IMR-90 (cell line): ENCODE measurements at regions not wholly inside any gene's neighbourhood (a gene's known extent, or its start where the extent isn't known, plus 50 kb on each side); places are given as distances from the start of the nearest gene placed in this dataset.

Source experiments
- ATAC-seq: fragments of 200-7000 bp; cut with Tn5 transposase; 2 replicates; pipeline ENCODE4 v1.9.1; 2020; ENCODE audit warnings: low read depth, mild to moderate bottlenecking, moderate library complexity
- BruUV-seq: library from RNA; stranded (reverse); fragments of 400-500 nt; replicated peaks from 2 replicates; lab custom pipeline; 2021; lab: Mats Ljungman, UMichigan
- CTCF ChIA-PET: fragments of 300-600 bp; formaldehyde crosslinking; extraction: SDS; loops from one replicate; lab custom pipeline; 2021; ENCODE audit warnings: antibody characterized with exemption; lab: Yijun Ruan, JAX
- POLR2A ChIA-PET: fragments of 300-600 bp; sonication (Branson Sonifier 250); formaldehyde crosslinking; loops from one replicate; lab custom pipeline; 2022; ENCODE audit warnings: antibody characterized with exemption; ENCODE audit not compliant: unreplicated experiment; lab: Charles Lee
- DNase-seq: peaks from one replicate; pipeline ENCODE4 v3.0.0; 2013
- H2AFZ ChIP-seq: replicated peaks from 2 replicates; pipeline ENCODE3; 2013; ENCODE audit warnings: low read length, mild to moderate bottlenecking; ENCODE audit not compliant: poor library complexity
- H2AK5ac ChIP-seq: 2 replicates; pipeline ENCODE4 v1.6.1; 2013; ENCODE audit warnings: low read depth, low read length, inconsistent platforms
- H2AK9ac ChIP-seq: replicated peaks from 2 replicates; pipeline ENCODE3; 2013; ENCODE audit warnings: mild to moderate bottlenecking, low read depth, low read length, moderate library complexity; ENCODE audit not compliant: poor library complexity
- H2BK120ac ChIP-seq: 2 replicates; pipeline ENCODE4 v1.6.1; 2013; ENCODE audit warnings: low read depth, low read length, inconsistent platforms
- H2BK15ac ChIP-seq: 3 replicates; pipeline ENCODE4 v1.6.1; 2013; ENCODE audit warnings: low read depth, low read length, inconsistent platforms
- H2BK20ac ChIP-seq: 2 replicates; pipeline ENCODE4 v1.6.1; 2013; ENCODE audit warnings: low read depth, mild to moderate bottlenecking, inconsistent platforms, low read length, moderate library complexity
- H2BK5ac ChIP-seq: 2 replicates; pipeline ENCODE4 v1.6.1; 2013; ENCODE audit warnings: mild to moderate bottlenecking, low read depth, low read length, inconsistent platforms; ENCODE audit not compliant: poor library complexity, severe bottlenecking
- H3K14ac ChIP-seq: replicated peaks from 2 replicates; pipeline ENCODE4 v1.6.1; 2013; ENCODE audit warnings: low read depth, low read length, inconsistent platforms
- H3K18ac ChIP-seq: 2 replicates; pipeline ENCODE4 v1.6.1; 2013; ENCODE audit warnings: low read depth, low read length, control low read depth
- H3K23ac ChIP-seq: 2 replicates; pipeline ENCODE4 v1.6.1; 2013; ENCODE audit warnings: low read depth, low read length, inconsistent platforms
- H3K27ac ChIP-seq: 2 replicates; pipeline ENCODE4 v1.5.1; 2013; ENCODE audit warnings: mild to moderate bottlenecking, control low read depth, low read length; ENCODE audit not compliant: insufficient read depth
- H3K27me3 ChIP-seq: 2 replicates; pipeline ENCODE4 v1.6.1; 2013; ENCODE audit warnings: low read length; ENCODE audit not compliant: control insufficient read depth, insufficient read depth
- H3K36me3 ChIP-seq: 2 replicates; pipeline ENCODE4 v1.6.1; 2013; ENCODE audit warnings: low read length, mixed read lengths; ENCODE audit not compliant: control insufficient read depth, insufficient read depth
- H3K4ac ChIP-seq: 2 replicates; pipeline ENCODE4 v1.6.1; 2013; ENCODE audit warnings: low read depth, low read length, inconsistent platforms
- H3K4me1 ChIP-seq: 2 replicates; pipeline ENCODE4 v1.6.1; 2013; ENCODE audit warnings: low read length, mixed read lengths; ENCODE audit not compliant: control insufficient read depth, insufficient read depth
- H3K4me2 ChIP-seq: 2 replicates; pipeline ENCODE4 v1.6.1; 2013; ENCODE audit warnings: low read depth, mild to moderate bottlenecking, control low read depth, low read length, moderate library complexity
- H3K4me3 ChIP-seq: 2 replicates; pipeline ENCODE4 v1.5.1; 2013; ENCODE audit warnings: low read depth, mild to moderate bottlenecking, control low read depth, low read length, moderate library complexity; ENCODE audit not compliant: insufficient read depth
- H3K56ac ChIP-seq: 2 replicates; pipeline ENCODE4 v1.6.1; 2013; ENCODE audit warnings: low read length, inconsistent platforms; ENCODE audit not compliant: insufficient read depth; ENCODE audit errors: extremely low read depth
- H3K79me1 ChIP-seq, 2 experiments: 2 replicates each; pipeline ENCODE4 v1.6.1; 2013; ENCODE audit warnings: low read length in 2 of 2, inconsistent platforms in 1 of 2, low read depth in 1 of 2
- H3K9ac ChIP-seq: 2 replicates; pipeline ENCODE4 v1.6.1; 2013; ENCODE audit warnings: low read depth, low read length, control low read depth
- H3K9me1 ChIP-seq: 2 replicates; pipeline ENCODE4 v1.6.1; 2013; ENCODE audit warnings: low read length, inconsistent platforms; ENCODE audit not compliant: insufficient read depth
- H3K9me3 ChIP-seq: 2 replicates; pipeline ENCODE4 v1.6.1; 2013; ENCODE audit warnings: low read length; ENCODE audit not compliant: control insufficient read depth, insufficient read depth
- H4K20me1 ChIP-seq: 2 replicates; pipeline ENCODE4 v1.6.1; 2013; ENCODE audit warnings: low read length, inconsistent platforms; ENCODE audit not compliant: insufficient read depth
- H4K5ac ChIP-seq: 2 replicates; pipeline ENCODE4 v1.6.1; 2013; ENCODE audit warnings: mild to moderate bottlenecking, low read depth, low read length, control low read depth
- H4K8ac ChIP-seq, 2 experiments: 2 replicates each; pipeline ENCODE4 v1.6.1; 2013; ENCODE audit warnings: low read depth in 2 of 2, low read length in 2 of 2, control low read depth in 1 of 2, inconsistent platforms in 1 of 2
- H4K91ac ChIP-seq: 2 replicates; pipeline ENCODE4 v1.6.1; 2013; ENCODE audit warnings: low read depth, low read length, inconsistent platforms; ENCODE audit not compliant: insufficient read depth
- BHLHE40 ChIP-seq: fragments of 150-350 bp; IDR thresholded peaks from 2 replicates; pipeline ENCODE4 v1.6.1; 2016; ENCODE audit warnings: mild to moderate bottlenecking, low read depth, low read length
- CEBPB ChIP-seq: IDR thresholded peaks from 2 replicates; pipeline ENCODE4 v1.6.1; 2012; ENCODE audit warnings: low read depth, low read length, improper control_type of control experiment
- CHD1 ChIP-seq: IDR thresholded peaks from 2 replicates; pipeline ENCODE4 v1.6.1; 2012; ENCODE audit warnings: low read depth, low read length, improper control_type of control experiment
- CTCF ChIP-seq: conservative IDR thresholded peaks from 2 replicates; pipeline ENCODE4 v1.5.1; 2012; ENCODE audit warnings: mild to moderate bottlenecking, low read depth, low read length, improper control_type of control experiment
- FOS ChIP-seq: fragments of 150-350 bp; IDR thresholded peaks from 2 replicates; pipeline ENCODE4 v1.6.1; 2016; ENCODE audit warnings: low read depth, low read length
- MAFK ChIP-seq: IDR thresholded peaks from 2 replicates; pipeline ENCODE4 v1.6.1; 2012; ENCODE audit warnings: low read depth, low read length, improper control_type of control experiment
- MAZ ChIP-seq: IDR thresholded peaks from 2 replicates; pipeline ENCODE4 v1.6.1; 2012; ENCODE audit warnings: low read depth, mild to moderate bottlenecking, low read length, improper control_type of control experiment, moderate library complexity, borderline replicate concordance
- MXI1 ChIP-seq: IDR thresholded peaks from 2 replicates; pipeline ENCODE4 v1.6.1; 2012; ENCODE audit warnings: low read depth, mild to moderate bottlenecking, low read length, moderate library complexity, borderline replicate concordance
- NFE2L2 ChIP-seq: fragments of 150-350 bp; IDR thresholded peaks from 2 replicates; pipeline ENCODE4 v1.6.1; 2016; ENCODE audit warnings: low read depth, mild to moderate bottlenecking, low read length
- POLR2A ChIP-seq: IDR thresholded peaks from 2 replicates; pipeline ENCODE4 v1.6.1; 2012; ENCODE audit warnings: mild to moderate bottlenecking, low read depth, low read length
- RAD21 ChIP-seq: IDR thresholded peaks from 2 replicates; pipeline ENCODE4 v1.6.1; 2012; ENCODE audit warnings: low read length, improper control_type of control experiment
- RCOR1 ChIP-seq: IDR thresholded peaks from 2 replicates; pipeline ENCODE4 v1.6.1; 2012; ENCODE audit warnings: mild to moderate bottlenecking, low read length, improper control_type of control experiment; ENCODE audit not compliant: insufficient replicate concordance
- SMC3 ChIP-seq: fragments of 150-350 bp; IDR thresholded peaks from 2 replicates; pipeline ENCODE4 v1.6.1; 2016; ENCODE audit warnings: low read depth, mild to moderate bottlenecking, antibody characterized with exemption, low read length, moderate library complexity
- WGBS, 2 experiments: methylation state at CpG; one replicate each; pipeline versions ENCODE4 v1.1.5 to v1.1.7; 2013; ENCODE audit warnings: missing lambda C conversion rate in 2 of 2; ENCODE audit not compliant: insufficient read length in 1 of 2; ENCODE audit errors: extremely low coverage in 2 of 2; 5-methylcytosine and 5-hydroxymethylcytosine counted together
- dilution Hi-C: fragments of 300-500 bp; cut with HindIII; formaldehyde crosslinking; loops from one replicate; pipeline ENCODE4 v1.14.3; 2018; ENCODE audit warnings: low sequenced_read_pairs; ENCODE audit not compliant: unreplicated experiment
- in situ Hi-C: fragments of 300-500 bp; cut with MboI; formaldehyde crosslinking; loops from 3 replicates; pipeline ENCODE4 v1.14.3; 2019; ENCODE audit warnings: low sequenced_read_pairs, inconsistent platforms, mixed read lengths
- intact Hi-C: fragments of 100-400 bp; cut with micrococcal nuclease; formaldehyde crosslinking; loops from 2 replicates; pipeline ENCODE4 v1.10.0; 2022
- TF ChIP-seq, protein P1 (sequence below): fragments of 150-350 bp; IDR thresholded peaks from 2 replicates; pipeline ENCODE4 v1.6.1; 2016; ENCODE audit warnings: low read depth, mild to moderate bottlenecking, low read length, moderate library complexity, borderline replicate concordance
- TF ChIP-seq, protein P2 (sequence below): fragments of 150-350 bp; IDR thresholded peaks from 2 replicates; pipeline ENCODE4 v1.6.1; 2017; ENCODE audit warnings: mild to moderate bottlenecking, antibody characterized with exemption, low read length, low read depth

DNA sequence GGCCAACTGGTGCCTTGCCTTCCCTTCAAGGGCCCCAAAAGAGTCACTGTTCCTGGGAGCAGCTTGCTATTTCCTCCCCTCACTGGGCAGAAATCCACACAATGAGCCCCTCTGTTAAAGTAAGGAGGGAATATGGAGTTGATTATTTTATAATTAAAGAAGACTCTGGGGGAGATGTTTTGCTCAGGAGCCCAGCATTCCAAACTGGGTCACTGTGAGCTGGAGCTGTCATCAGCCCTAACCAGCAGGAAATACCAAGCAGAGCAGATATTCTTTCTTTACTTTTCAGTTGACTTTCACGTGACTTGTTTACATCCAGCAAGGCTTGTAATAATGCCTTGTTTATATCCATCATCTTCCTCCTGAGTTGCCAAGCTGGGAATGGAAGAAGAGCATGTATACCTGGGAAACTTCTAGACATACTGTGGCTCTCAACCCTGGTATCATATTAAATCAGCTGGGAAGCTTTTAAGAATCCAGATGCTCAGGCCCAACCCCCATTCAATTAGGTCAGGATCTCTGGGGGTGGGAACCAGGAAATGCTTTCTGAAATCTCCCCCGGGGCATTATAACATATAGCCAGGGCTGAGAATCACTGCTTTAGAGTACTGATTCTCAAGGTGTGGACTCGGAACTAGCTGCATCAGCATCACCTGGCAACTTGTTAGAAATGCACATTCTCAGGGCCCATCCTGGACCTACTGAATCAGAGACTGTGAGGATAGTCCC is 175.6 kb upstream of the MYLIP start:
- no peak overlapping the region for H3K4me2 ChIP-seq
- H3K56ac ChIP-seq, result no peak overlapping the region
- H3K36me3 ChIP-seq, result no peaks in the 10 kb centered on the region
- no peak overlapping the region for H4K8ac ChIP-seq
- no peak overlapping the region for H2BK20ac ChIP-seq
- no peaks in the 10 kb centered on the region; the same call in 1 of the 2 replicates for H3K4me1 ChIP-seq
- dilution Hi-C loops (no loop called here), intact Hi-C loops (no loop called here), in situ Hi-C loops (no loop called here)
- H4K5ac ChIP-seq, result no peak overlapping the region
- DNase-seq (no peak), ATAC-seq (no peak)
- no peak for TF ChIP-seq MAZ
- no peak for TF ChIP-seq FOS
- no peak for TF ChIP-seq CTCF
- TF ChIP-seq MXI1, result no peak
- TF ChIP-seq MAFK, result no peak
- no peak for TF ChIP-seq RCOR1
- TF ChIP-seq, protein P1, sequence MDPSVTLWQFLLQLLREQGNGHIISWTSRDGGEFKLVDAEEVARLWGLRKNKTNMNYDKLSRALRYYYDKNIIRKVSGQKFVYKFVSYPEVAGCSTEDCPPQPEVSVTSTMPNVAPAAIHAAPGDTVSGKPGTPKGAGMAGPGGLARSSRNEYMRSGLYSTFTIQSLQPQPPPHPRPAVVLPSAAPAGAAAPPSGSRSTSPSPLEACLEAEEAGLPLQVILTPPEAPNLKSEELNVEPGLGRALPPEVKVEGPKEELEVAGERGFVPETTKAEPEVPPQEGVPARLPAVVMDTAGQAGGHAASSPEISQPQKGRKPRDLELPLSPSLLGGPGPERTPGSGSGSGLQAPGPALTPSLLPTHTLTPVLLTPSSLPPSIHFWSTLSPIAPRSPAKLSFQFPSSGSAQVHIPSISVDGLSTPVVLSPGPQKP, result no peak
- TF ChIP-seq CHD1, result no peak
- no peak for TF ChIP-seq POLR2A
- TF ChIP-seq BHLHE40, result no peak
- TF ChIP-seq SMC3, result no peak
- TF ChIP-seq NFE2L2, result no peak
- TF ChIP-seq, protein P2, sequence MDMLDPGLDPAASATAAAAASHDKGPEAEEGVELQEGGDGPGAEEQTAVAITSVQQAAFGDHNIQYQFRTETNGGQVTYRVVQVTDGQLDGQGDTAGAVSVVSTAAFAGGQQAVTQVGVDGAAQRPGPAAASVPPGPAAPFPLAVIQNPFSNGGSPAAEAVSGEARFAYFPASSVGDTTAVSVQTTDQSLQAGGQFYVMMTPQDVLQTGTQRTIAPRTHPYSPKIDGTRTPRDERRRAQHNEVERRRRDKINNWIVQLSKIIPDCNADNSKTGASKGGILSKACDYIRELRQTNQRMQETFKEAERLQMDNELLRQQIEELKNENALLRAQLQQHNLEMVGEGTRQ, result no peak
- TF ChIP-seq RAD21, result no peak
- TF ChIP-seq CEBPB, result no peak
- no peaks in the 10 kb centered on the region for H3K9me3 ChIP-seq
- WGBS, 2 experiments, result 50% methylated on average over 1 of the region's 3 CpGs; no CpG with 5 or more reads in 1 of the 2 experiments
- H3K9me1 ChIP-seq, result no peaks in the 10 kb centered on the region
- no peak overlapping the region for H2AK5ac ChIP-seq
- no peak overlapping the region for H4K91ac ChIP-seq
- no peak overlapping the region for H2AK9ac ChIP-seq
- POLR2A ChIA-PET, result no interaction called here
- H3K79me1 ChIP-seq, result no peaks in the 10 kb centered on the region
- no peak overlapping the region for H2AFZ ChIP-seq
- CTCF ChIA-PET, result no interaction called here
- H3K9ac ChIP-seq, result no peak overlapping the region
- no TSS peak for BruUV-seq
- H3K23ac ChIP-seq, result no peak overlapping the region
- no peak overlapping the region for H2BK15ac ChIP-seq
- no peak overlapping the region for H3K18ac ChIP-seq
- no peak overlapping the region for H3K4me3 ChIP-seq
- no peak overlapping the region for H2BK120ac ChIP-seq
- no peak overlapping the region for H2BK5ac ChIP-seq
- H3K27ac ChIP-seq, result no peak overlapping the region
- no peak overlapping the region for H3K14ac ChIP-seq
- no peaks in the 10 kb centered on the region; the same call in 1 of the 2 replicates for H3K27me3 ChIP-seq
- no peak overlapping the region for H3K4ac ChIP-seq
- H4K20me1 ChIP-seq, result no peaks in the 10 kb centered on the region
